GM21367 (cell line): ENCODE measurements at regions not wholly inside any gene's neighbourhood (a gene's known extent, or its start where the extent isn't known, plus 50 kb on each side); places are given as distances from the start of the nearest gene placed in this dataset.
A peak's percentile ranks its signal among the peaks of the same experiment; 100 is the strongest.
"Not testable (repeated sequence)": the region's sequence is repeated elsewhere in the genome, so short reads cannot be mapped to it uniquely, and the experiment has no call there.

Experiments
- ATAC-seq: cut with Tn5 transposase; IDR thresholded peaks from one replicate; pipeline ENCODE4 v1.9.1; 2021; ENCODE audit not compliant: unreplicated experiment

DNA sequence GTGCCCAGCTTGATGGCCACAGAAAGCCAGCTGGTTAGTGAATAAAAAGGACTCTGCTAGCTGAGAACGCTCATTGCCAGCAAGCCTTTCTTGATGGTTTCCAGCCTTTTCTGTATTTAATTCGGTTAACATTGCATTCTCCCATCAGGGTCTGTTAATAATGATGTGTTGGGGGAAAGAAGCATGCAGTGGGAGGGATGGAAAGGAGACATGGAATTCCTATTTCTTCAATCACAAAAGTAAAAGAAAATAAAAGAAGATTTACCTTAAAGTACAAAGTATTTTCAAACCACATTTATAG lies 141.9 kb upstream of the RBBP8 start:
- ATAC-seq = no peak

DNA sequence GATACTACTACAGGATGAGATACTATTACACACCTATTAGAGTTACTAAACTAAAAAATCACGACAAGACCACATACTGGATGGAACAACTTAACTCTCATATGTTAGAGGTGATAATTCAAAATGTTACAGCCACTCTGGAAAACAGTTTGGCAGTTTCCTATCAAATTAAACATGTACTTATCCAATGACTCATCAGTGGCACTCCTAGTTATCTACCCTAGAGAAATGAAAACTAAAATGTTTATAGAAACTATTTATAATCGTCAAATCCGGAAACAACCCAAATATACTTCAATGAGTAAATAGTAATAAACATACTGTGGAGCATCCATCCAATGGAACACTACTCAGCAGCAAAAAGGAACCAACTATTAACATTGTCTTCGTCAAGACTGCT lies 137.0 kb upstream of the RBBP8 start:
- ATAC-seq = no peak

DNA sequence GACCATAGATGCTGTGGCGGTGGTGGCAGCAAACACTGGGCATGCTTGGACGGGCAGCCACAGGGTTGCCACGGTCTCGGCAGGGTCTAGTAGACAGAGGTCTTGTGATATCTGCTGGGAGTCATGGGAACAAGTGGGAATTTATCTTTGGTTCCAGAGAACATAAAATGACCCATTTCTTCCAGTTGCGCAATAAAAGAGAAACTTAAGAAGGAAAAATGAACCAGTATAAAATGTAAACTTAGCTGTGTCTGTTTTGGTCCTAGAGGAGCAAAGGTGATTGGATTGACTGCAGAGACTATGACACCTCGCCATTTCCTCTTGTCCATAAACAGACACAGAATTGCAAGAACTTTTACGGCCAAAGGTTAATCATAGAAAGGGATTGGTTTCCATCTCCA lies 132.6 kb upstream of the RBBP8 start:
- ATAC-seq = no peak

DNA sequence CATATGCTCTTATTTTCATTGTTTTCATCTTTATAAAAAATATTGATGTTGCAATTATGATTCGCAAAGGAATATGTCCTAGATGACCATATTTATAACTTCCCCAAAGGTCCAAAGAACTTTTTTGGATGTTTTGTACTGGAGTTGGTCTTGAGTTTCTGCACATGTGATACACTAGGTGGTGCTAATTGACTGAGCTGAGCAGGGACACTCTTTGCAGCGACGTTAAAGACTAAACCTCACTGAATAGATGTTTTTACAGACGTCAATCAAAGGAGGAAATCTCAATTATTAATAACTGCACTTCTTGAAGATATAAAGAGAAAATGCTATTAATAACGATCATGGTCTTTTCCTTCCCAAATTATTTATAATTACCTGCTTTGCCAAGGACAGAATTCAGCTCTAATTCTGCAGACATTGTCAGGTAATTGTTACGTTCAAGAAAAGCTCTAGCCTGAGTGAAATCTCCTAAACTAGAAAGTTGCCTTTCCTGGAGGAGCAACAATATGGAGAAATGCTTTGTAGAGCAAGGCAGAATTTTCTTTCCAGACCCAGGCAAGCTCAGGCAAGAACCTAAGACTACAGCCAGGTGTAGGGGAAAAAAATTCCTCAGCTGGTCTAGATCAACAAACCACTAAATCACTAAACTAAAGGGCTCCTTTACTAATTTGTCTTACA lies 119.3 kb upstream of the RBBP8 start:
- ATAC-seq = no peak

DNA sequence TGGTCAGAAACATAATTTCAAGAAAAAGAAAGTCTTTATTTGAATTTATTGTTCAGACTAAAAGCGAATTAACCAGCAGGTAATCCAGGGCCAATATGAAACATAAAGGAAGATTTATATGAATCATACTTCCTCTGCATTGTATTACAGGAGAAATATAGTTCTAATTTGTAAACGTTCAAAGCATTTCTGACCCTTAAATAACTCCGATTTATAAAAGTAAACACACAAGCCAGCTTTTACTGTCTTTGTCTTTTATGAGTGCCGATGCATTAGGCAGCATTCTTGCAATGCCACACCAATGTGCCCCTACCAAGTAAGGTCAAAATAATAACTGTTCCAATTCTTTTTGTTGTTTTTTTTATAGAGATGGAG lies 118.8 kb upstream of the RBBP8 start:
- no peak for ATAC-seq

DNA sequence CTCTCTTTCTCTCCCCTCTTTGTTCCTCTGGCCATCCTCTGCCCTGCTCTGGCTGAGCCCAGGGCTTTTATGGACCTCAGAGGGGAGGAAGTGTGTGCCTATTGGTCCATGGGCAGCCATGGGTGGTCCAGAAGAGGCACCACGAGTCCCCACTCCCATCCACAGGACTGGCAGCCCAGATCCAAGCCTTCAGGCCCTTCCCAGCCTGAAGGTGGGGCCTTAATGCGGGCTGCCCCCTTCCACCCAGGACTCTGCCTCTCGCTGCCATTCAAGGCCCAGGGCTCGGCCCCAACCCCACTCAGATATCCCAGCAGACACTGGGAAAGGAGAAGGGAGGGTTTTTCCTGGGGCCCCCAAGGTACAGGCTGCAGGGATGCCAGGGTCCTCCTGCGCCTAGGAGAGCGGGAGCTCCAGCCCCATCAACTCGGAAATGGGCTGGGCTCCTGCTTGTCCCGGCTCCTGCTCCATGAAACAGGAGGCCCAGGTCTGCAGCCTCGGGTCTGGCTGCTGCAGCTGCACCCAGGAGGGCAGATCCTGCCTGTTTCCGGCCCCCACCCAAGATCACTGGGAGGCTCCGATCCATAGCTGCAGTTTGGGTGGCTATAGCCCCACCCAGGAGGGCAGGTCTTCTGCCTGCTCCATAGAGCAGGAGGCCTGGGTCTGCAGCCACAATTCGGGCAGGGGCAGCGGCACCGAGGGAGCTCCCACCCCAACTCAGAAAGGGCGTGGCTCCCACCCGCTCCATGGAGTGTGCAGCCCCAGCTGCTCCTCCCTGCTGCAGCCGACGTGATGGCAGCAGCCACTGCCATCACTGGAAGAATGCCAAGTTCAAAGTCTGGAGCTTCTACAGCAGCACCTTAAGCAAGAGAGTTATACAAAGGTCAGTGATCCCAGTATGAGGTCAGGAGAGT lies 116.6 kb upstream of the RBBP8 start:
- no peak for ATAC-seq

DNA sequence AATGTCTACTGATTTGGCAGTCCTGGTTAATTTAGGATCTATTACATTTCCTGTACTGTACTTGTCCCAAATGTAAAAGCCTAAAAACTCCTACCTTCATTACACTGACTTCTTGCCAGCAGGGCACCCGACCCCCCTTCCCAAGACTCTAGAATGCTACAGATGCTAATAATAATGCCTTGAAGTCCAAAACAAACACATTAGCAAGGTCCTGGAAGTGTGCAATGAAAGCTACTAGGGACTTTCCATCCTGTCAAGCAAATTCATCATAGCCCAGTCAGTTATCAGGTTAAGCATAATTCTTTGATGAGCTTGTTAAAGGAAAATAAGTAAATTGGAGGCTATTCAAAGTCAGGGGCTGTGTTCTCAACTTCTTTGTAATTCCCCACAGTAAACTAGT lies 115.3 kb upstream of the RBBP8 start:
- ATAC-seq = no peak

DNA sequence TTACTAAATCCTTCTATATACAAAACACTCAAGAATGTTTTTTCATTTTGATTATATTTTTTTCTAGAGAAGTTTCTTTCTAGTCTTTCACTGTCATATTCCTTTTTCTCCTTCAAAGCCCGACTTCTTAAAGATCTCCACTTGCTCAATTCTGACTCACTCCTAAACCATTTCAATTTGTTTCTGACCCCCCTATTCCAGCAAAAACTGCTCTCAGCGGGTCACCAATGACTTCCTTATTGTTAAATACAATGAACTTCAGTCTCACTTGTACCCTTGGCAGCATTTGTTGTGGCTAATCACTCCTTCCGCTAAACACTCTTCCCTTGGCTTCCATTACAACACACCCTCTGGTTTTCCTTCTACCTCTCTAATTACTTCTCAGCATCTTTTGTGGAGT lies 111.1 kb upstream of the RBBP8 start:
- no peak for ATAC-seq

DNA sequence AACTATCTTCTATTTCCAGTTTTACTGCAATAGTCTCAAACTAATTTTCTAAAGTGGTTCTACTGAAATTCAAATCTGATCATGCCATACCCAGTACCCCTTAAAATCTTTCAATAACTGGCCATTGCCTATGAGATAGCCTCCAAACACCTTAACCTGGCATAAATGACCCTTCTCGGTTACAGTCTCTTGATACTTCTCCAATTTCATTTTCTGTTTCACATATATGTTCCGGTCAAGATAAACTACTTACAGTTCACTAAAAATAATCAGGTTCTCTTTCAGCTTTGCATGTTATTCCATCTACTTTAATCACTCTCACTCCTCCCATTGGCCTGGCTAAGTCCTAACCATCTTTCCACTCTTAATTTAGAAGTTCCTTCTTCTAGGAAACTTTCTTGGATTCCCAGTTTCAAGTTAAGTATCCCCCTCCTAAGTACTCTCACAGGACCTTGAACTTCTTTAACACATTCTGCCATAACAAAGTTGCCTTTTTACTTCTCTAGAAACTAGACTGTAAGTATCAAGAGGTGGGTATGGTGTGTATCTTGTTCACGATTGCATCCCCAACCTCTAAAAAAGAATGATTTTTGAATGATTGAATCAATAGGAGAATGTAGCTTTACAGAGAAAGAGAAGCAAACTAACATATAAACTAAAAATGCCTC lies 110.2 kb upstream of the RBBP8 start:
- ATAC-seq = peak; percentile 86

DNA sequence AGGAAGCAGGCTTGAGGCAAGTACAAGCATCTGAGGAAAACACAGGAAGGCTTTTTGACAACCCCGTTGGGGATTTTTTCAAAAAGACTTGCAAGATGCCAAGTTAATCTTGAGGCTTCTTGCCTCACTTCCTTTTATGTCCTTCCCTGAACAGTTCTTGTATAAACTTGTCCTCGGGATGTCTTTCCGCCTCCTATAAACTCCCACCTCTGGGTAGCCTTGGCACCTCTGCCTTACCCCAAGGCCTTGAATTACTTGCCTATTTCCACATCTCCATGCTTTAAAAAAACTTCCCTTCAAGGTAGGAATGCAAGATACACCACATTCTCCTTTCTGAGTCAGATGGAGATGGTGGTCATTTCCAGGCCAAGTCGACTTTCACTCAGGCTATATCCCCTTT lies 106.4 kb upstream of the RBBP8 start:
- ATAC-seq = no peak

DNA sequence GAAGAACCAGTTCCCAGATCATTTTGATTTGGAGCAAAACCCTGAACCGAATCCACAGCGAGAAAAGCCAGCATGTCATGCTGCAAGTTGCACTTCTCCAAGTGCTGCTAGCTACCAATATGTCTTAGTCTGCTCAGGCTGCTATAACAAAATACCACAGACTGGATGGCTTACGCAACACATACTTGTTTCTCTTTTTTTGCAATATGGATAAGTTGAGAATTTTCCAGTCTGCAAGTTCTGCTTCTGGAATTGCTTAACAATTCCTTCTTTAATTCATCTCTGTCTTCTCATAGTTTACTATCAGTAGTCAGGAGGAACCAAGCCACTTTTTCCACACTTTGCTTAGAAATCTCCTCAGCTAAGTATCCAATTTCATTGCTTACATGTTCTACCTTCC lies 105.9 kb upstream of the RBBP8 start:
- ATAC-seq = no peak

DNA sequence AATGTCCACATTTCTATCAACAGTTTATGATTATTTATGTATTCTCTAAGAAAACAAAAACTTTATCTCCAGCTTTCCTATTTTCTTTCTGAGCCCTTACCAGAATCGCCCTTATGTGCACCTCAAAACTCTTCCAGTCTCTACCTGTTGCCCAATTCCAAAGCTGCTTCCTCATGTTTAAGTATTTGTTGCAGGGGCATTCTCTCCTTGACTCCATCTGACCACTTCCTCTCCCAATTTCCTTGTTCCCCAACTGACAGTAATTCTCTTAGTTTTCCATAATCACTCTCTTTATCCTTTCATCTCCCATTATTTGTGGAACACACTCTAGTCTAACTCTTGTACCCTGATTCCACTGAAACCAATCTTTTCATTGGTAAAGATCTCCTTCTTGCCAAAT lies 105.4 kb upstream of the RBBP8 start:
- no peak for ATAC-seq

DNA sequence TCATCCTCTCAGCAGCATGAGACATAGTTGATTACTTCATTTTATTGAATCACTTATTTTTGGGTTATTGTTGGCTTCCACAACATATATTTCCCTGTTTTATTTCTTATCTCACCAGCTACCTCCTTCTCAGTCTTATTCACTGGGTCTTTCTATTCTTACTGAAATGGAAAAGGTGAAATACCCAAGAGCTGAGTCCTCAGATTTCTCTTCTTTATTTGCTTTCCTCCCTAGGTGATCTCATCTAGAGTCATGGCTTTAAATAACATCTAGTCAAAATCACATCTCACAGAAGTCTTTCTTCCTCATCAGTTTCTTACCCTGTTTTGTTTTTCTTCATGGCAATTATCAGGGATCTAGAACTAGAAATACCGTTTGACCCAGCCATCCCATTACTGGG lies 105.0 kb upstream of the RBBP8 start:
- ATAC-seq = no peak

DNA sequence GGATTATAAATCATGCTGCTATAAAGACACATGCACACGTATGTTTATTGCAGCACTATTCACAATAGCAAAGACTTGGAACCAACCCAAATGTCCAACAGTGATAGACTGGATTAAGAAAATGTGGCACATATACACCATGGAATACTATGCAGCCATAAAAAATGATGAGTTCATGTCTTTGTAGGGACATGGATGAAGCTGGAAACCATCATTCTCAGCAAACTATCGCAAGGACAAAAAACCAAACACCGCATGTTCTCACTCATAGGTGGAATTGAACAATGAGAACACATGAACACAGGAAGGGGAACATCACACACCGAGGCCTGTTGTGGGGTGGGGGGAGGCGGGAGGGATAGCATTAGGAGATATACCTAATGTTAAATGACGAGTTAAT lies 104.5 kb upstream of the RBBP8 start:
- ATAC-seq = not testable (repeated sequence)

DNA sequence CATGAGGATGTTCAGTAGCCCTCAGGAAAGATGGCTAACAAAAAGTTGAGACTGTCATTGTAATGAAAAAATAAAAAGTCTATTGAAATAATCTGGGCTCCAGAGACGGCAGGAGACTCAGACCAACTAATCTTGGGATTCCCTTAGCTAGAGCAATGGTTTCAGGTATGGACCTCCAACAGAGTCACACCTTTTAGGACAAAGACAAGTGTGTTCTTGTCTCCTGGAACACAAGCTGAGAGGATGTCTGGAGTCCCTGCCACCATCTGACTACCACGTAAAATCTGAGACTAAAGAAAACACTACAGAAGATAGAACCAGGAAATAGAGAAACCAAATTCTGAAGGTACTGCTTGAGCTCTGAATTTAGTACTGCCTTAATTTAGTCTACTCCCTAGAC lies 103.3 kb upstream of the RBBP8 start:
- ATAC-seq = no peak

DNA sequence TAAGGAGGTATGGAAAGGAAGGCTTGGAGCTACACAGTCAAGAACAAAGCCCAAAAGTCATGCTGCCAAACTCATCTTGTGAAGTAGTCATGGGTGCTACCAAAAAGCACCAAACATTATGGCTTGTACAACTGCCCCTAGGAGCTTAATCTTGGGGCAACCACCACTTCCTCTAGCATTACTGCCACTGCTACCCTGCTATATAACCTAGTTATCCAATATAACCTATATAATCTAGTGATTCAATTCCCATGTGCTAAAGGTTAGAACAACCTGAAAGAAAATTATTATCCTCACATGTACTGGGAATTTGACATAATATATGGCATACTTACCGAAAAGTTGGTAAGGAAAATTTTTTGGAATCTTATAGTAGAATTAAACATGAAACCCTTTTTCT lies 102.6 kb upstream of the RBBP8 start:
- no peak for ATAC-seq

DNA sequence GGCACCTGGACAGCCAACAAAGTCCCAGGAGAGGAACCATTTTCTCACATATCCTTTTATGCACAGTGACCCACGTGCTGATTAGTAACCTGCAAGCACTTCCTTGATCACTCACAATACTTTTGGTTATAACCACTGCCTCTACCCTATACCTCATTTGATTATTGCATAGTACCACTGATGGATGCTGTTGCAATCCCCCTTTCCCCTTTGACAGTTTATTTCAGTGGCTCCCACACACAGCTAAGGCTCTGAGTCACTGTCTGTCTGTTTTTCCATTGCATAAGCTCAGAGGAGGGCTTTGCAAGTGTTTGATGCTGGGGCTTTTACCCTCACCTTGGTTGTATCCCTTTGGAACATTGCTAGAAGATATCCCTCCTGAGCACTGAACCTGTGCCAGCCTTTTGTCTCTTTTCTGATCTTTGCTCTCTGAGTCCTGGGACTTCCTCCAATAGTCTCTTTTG lies 101.7 kb upstream of the RBBP8 start:
- ATAC-seq = no peak

DNA sequence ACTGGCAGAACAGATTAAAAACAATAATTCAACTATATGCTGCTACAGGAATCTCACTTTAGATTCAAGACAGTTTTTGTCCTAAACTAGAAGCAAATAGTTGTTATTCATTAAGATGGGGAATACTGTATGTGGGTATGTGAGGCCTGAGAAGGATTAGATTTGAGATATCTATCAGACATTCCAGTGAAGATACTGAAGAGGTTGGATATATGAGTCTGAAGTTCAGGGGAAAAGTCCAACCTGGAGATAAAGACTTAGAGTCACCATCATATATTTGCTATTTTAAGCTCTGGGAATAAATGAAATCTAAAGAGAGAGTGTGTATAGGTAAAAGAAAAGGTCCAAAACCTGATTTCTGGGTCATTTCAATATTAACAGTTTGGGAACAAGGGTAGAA lies 96.2 kb upstream of the RBBP8 start:
- no peak for ATAC-seq

DNA sequence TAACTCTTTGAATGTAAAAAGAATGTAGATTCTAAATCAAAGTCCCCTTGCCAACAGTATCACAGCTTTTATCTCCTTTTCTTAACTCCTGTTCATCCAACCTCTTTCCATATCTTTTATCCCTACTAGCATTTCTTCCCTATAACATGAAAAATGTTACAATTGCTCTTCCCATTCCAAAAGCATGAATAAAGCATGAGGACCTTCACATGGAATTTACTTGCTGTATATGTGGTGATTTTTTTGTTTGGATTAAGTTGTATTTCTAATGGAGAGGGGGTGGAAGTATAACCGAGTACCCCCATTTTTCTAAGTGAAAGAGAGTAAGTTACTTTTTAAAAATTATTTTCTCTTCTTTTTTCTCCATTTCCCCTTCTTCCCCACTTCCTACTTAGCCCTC lies 94.9 kb upstream of the RBBP8 start:
- no peak for ATAC-seq

DNA sequence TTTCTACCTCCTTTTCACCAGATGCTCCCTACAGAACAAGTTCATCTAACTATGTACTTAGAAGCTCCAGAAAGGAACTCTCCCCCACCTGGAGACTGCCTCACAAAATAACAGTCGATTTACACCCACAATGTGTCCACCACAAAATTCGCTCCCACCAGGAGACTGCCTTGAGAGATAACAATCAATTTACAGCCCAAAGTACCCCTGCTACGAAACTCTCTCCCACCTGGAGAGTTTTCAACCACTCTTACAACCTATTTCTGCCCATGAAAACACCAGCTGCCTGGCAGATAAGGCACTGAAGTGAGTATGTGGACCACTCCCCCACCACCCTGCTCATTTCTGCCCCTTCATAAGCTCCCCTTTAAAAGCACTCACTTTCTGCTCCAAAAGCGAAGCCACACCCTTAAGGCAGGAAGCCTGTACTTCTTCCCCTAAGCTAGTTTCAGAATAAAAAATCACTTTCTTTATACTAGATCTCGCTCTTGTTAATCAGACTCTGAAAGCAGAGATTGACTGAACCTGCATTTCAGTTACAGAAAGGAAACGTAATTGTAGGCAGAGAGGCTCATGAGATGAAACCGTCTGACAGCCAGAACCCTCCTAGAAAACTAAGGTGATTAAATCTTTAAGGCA lies 94.4 kb upstream of the RBBP8 start:
- peak; percentile 61 for ATAC-seq

DNA sequence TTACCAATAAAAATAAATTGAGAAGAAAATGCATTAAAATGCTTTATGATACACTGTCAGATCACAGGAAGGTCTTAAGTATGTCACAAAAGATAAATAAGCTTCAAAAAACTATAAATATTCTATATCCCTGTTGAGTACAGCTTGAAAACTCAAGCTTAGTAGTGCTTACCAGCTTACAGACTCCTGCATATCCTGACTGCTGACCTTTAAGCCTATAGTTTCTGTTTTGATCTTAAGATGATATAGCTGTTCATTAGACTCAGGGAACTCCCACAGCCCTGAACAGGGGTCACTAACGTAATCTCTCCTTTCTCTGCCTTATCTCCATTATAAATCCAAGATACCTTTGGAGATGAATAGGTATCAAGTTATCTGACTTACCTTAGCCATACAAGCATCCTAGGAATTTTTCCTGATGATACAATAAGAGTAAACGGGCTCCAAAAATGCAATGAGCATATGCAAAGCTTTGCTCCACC lies 93.7 kb upstream of the RBBP8 start:
- ATAC-seq = no peak
